ENCODE measurements at regions not wholly inside any gene's neighbourhood (a gene's known extent, or its start where the extent isn't known, plus 50 kb on each side); places are given as distances from the start of the nearest gene placed in this dataset.

- H3K27me3 ChIP-seq (replicated peaks; ENCODE audit: control insufficient read depth, insufficient read depth, low read length): no peaks in the 10 kb centered on the region
- CTCF ChIA-PET: no interaction called here
- H3K4me3 Mint-ChIP-seq (ENCODE audit: unreplicated experiment): no peak overlapping the region
These were observed 50.8 kb upstream of the PRR23E start for GRCh38 chr3:127141921-127142730.

More at GRCh38 chr3:127141921-127142730, 50.8 kb upstream of the PRR23E start:
- peaks cover 5% of the 10 kb centered on the region for H3K4me1 Mint-ChIP-seq (ENCODE audit: low read depth, unreplicated experiment)
- H3K27me3 Mint-ChIP-seq (ENCODE audit: insufficient read depth, unreplicated experiment): peaks cover 15% of the 10 kb centered on the region
- no peak overlapping the region for H3K27ac Mint-ChIP-seq (ENCODE audit: unreplicated experiment)
- Histone ChIP-seq H3K36me3 (ENCODE audit: control insufficient read depth, insufficient read depth, low read length) (no peaks in the 10 kb centered on the region), H3K4me3 (ENCODE audit: low read depth, low read length) (no peak overlapping the region), H3K4me1 (peaks cover 11% of the 10 kb centered on the region), H3K9me3 (no peaks in the 10 kb centered on the region)
- intact Hi-C loops (cut with micrococcal nuclease; ENCODE audit: unreplicated experiment): no loop called here
- peak; percentile 69 to 74 for DNase-seq
- BruUV-seq (replicated peaks): no TSS peak
- H3K36me3 Mint-ChIP-seq (ENCODE audit: insufficient read depth, unreplicated experiment): no peaks in the 10 kb centered on the region
- TF ChIP-seq CTCF (IDR thresholded peaks at IDR 0.05; ENCODE audit: insufficient read depth in 1 of 2, low read depth in 1 of 2, low read length in 1 of 2, severe bottlenecking in 1 of 2, unreplicated experiment in 1 of 2): no peak
- H3K9me3 Mint-ChIP-seq (ENCODE audit: unreplicated experiment): peaks cover 11% of the 10 kb centered on the region
- POLR2A ChIA-PET: no interaction called here
